ENCODE measurements at regions not wholly inside any gene's neighbourhood (a gene's known extent, or its start where the extent isn't known, plus 50 kb on each side); places are given as distances from the start of the nearest gene placed in this dataset.
"Not testable (repeated sequence)": the region's sequence is repeated elsewhere in the genome, so short reads cannot be mapped to it uniquely, and the experiment has no call there.

- DNase-seq (ENCODE audit: low read depth in 2 of 2) = no peak
Measured at GRCh38 chr10:4395731-4396130, 430.3 kb upstream of the AKR1E2 start.

GRCh38 chr10:4394455-4394854 is 431.6 kb upstream of the AKR1E2 start:
- DNase-seq (ENCODE audit: low read depth in 2 of 2) = not testable (repeated sequence)

DNA sequence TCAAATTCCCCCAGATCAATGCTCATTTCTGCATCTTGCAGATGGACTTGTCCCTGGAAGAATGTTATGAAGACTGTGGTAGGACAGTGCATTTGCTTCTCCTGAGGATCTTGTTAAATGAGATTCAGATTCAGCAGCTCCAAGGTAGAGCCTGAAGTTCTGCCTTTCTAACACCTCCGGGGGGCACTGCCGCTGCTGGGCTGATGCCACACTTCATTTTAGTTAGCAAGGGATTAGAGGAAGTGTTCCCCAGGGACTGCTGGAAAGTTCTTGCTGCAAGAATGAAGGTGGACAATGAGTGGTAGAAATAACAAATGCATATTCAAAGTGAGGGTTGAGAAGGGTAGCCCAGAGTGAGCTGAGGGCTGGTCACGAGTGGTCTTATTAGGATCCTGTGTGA is 434.3 kb upstream of the AKR1E2 start:
- no peak for DNase-seq (ENCODE audit: low read depth in 2 of 2)

GRCh38 chr10:4390219-4390618 is 435.8 kb upstream of the AKR1E2 start:
- no peak for DNase-seq (ENCODE audit: low read depth in 2 of 2)

DNA sequence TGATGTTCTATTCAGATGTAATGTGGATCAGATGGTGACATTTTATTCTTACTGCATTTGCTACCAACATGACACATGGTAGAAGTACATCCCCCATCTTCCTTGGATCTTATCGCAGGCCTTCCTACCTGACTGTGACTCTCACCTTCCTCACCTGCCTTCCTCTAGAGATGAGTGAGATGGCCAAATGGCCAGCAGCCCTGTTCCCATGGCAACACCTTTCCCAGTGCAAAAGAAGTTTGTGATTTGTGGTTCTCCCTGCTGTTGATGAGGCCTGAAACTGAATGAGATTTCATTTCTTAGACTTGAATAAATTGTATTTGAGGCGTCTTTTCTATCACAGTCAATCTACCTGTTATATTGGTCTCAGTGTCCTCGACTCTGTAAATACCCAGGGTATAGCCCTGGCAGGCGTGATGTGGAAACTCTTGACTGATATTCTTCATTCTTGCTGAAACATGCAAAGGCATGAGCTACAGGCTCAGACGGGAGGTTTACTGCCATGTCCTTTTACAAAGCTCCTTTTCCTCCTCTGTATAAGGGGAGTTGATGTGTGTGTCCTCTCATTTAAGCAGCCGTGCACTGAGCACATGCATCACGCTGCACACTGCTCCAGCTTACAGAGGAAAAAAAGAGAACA is 440.7 kb upstream of the AKR1E2 start:
- no peak for DNase-seq (ENCODE audit: low read depth in 2 of 2)

DNA sequence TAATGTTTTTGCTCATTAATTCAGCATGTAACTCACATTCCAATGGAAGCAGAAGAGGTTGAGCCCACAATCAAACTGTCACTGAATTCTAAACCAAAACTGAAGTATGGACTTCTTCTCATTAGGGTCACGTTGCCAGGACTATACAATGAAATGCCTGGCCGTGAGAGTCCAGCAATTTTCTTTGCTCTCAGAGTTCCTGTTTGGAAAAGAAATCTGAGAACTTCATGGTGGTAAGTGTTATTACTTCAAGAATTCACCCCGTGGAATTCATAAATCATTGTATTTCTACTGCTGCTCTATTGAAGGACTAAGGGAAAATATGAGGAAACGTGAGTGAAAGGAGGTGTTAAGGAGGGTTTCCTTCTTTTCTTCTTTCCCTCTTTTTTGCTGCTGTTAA is 441.8 kb upstream of the AKR1E2 start:
- DNase-seq (ENCODE audit: low read depth in 2 of 2) = no peak

GRCh38 chr10:4383651-4384098 is 442.3 kb upstream of the AKR1E2 start:
- no peak for DNase-seq (ENCODE audit: low read depth in 2 of 2)

DNA sequence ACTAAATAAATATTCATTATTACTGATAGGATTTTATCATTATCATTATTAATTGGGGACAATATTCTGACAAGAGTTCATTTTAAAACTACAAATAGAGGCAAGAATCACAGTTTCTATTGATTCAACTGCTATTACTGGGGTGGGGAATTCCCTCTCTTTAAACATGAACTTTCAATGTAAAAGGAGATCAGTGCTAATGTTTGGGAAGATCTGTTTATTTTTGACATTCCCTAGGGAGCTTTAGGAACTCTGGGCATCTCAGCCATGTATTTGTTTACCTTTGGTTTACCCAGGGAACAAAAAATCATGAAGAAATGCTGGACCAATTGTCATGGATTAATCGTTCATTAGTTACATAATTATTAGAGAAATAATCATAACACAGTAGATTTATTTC is 443.2 kb upstream of the AKR1E2 start:
- DNase-seq (ENCODE audit: low read depth in 2 of 2) = no peak

- DNase-seq (ENCODE audit: low read depth in 2 of 2) = no peak
Measured at GRCh38 chr10:4373612-4374011, 452.4 kb upstream of the AKR1E2 start.

DNA sequence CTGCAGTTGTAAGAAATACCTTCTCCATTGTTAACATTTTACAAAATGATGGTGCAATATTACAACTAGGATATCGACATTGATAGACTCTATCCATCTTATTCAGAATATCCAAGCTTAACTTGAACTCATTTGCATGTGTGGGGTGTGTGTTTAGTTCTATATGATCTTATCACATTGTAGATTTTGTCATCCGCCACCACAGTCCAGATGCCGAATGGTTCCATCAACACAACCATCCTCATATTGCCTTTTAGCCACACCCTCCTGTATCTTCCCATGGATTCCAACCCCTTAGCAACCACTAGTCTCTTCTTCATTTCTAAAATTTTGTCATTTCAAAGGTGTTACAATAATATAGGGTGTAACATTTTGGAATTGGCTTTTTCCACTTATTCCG is 452.9 kb upstream of the AKR1E2 start:
- no peak for DNase-seq (ENCODE audit: low read depth in 2 of 2)

- DNase-seq (ENCODE audit: low read depth in 2 of 2) = no peak
Measured at GRCh38 chr10:4372601-4373000, 453.4 kb upstream of the AKR1E2 start.

DNA sequence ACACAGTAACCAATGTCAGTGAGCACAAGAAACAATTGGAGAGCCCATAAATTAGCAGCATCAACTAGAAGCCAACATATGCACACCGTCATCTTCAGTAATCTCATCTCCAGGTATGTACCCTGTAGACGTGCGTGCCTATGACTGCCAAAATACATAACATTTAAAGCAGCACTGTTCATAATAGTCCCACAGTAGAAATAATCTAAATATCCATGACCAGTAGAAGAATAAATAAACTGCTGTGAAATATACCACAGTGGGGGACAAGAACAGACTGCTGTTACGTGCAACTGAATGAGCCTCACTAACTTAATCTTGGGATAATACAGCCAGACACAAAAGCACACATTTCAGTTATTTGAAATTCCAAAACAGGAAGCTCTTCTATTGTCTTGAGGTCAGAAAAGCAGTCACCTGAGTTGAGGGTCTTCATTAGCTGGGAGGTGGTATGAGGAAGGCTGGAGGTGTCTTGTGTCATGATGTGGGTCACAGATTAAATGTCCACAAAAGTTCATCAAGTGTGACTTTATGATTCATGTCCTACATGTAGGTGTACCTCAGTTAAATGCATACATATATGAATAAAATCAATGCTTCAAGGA is 454.2 kb upstream of the AKR1E2 start:
- DNase-seq (ENCODE audit: low read depth in 2 of 2) = no peak

GRCh38 chr10:4370376-4370775 is 455.6 kb upstream of the AKR1E2 start:
- no peak for DNase-seq (ENCODE audit: low read depth in 2 of 2)

- no peak for DNase-seq (ENCODE audit: low read depth in 2 of 2)
Measured at GRCh38 chr10:4361581-4361980, 464.4 kb upstream of the AKR1E2 start.

DNA sequence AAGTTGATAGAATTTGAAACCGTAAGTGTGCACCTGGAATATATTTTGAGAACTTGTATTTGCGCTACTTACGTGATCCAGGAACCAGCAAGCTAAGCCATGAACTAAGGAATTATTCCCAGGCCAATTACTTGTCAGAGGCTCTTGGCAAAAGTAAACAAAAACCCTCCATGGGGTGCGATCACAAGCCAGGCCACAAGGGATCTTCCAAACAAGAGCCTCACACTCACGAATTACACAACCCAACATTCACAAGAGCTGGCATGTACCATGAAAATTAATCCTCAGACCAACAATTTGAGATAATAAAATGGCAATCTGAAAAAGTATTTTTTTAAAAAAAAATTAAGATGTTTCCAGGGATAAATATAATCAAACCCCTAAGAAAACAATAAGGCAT is 467.0 kb upstream of the AKR1E2 start:
- DNase-seq (ENCODE audit: low read depth in 2 of 2) = no peak

GRCh38 chr10:4357911-4358310 is 468.1 kb upstream of the AKR1E2 start:
- DNase-seq (ENCODE audit: low read depth in 2 of 2) = no peak

DNA sequence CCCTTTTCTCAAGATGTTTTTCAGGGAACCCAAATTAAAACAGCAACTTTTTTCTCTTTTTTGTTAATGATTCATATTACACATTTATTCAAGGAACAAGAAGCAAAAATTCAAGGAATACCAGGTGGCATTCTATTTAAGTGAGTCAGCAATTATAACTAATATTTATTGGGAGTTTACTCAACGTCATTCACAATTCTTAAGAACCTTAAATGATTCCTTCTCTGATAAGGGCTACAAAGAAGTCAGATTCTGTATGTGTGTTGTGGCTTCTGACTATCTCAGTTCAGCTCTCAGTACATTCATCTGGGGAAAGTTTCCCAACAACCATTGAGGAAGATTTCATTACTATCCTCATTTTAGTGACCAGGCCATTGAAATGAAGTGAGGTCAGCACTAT is 470.7 kb upstream of the AKR1E2 start:
- DNase-seq (ENCODE audit: low read depth in 2 of 2) = no peak

GRCh38 chr10:4354382-4354812 is 471.6 kb upstream of the AKR1E2 start:
- DNase-seq (ENCODE audit: low read depth in 2 of 2) = no peak

DNA sequence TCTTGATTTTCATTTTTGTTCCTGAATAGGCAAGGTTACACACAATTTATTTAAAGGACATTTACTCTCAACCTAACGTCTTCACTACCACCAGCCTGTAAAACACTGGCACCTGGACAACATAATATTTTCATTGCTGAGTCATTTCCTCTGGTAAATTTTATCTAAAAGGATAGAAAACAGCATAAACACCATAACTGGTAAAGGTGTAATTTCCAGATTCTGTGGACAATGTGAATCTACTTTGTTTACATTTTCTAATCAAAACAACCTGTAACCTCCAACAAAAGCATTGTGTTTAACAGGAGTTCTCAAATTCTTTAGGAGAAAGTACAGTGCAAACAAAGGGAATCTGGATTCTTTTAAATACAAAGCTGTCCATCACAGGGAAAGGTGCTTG is 472.0 kb upstream of the AKR1E2 start:
- DNase-seq (ENCODE audit: low read depth in 2 of 2) = no peak

DNA sequence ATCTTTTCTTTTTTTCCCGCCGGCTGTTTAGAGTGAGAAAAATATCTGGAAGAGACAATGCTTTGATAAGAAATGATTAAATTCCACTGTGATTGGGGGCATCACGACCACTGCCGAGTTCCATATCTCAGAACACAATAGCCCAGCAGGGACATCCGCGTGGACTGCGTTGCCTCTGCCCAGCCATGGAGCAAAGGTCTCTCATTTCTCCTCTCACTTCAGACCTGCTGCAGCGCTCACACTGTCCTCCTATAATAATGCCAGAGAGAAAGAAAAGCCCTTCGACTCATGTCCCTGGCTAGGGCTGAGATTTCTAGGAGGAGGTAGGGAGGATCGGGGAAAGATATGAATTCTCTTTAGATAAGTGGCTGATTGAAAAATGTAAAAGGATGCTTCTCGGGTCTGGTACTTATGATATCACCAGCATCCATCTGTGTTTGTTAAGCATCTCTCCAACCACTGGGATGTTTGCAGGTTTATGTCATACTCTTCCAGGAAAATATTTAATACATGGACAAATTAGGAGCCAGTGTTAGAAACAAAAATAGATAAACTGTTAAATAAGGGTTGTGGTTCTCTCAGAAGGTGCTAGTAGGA is 472.9 kb upstream of the AKR1E2 start:
- no peak for DNase-seq (ENCODE audit: low read depth in 2 of 2)

- no peak for DNase-seq (ENCODE audit: low read depth in 2 of 2)
Measured at GRCh38 chr10:4352414-4352961, 473.5 kb upstream of the AKR1E2 start.

DNA sequence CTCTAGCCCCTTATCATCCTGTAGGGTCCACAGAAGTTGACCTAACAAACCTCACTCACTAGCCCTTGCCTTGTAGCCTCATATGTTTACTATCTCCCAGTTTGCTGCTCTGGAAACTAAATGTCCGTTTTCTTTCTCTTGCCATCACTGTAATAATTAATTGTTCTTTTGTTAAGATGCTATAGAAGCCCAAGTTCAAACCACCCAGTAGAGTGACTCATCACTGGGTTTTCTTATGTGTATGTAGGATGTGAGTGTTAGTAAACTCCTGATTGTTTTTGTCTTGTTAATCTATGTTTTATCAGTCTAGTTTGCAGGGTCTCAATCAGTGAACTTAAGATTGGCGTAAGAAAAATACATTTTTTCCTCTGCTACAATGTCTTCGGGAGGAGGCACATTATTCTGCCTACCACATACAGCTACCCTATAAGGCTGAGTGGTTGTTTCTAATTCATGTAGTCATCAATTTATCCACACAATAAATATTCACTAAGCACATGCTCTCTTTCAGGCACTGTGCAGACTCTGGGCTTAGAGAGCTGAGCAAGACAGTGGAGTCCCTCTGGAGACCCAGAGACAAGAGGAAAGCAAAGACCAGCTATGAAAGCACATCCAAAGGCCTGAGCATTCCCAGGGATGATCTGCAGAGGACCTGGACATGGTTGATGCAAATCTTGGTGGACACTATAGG is 474.1 kb upstream of the AKR1E2 start:
- DNase-seq (ENCODE audit: low read depth in 2 of 2) = no peak

GRCh38 chr10:4347397-4347796 is 478.6 kb upstream of the AKR1E2 start:
- DNase-seq (ENCODE audit: low read depth in 2 of 2) = no peak

Data from stimulated activated CD8-positive, alpha-beta memory T cell treated with anti-CD3 and anti-CD28 coated beads, Interleukin-7, amount 100 ng/mL, for 4 hours (primary cell).